ENCODE measurements at regions not wholly inside any gene's neighbourhood (a gene's known extent, or its start where the extent isn't known, plus 50 kb on each side); places are given as distances from the start of the nearest gene placed in this dataset.

- DNase-seq: no peak
Observed at GRCh38 chr2:173783382-173783781, 181.8 kb downstream of the SP3 start.

GRCh38 chr2:173785813-173786212, 179.4 kb downstream of the SP3 start:
- no peak for DNase-seq

- no peak for DNase-seq
Observed at GRCh38 chr2:173791502-173791901, 173.7 kb downstream of the SP3 start.

GRCh38 chr2:173792166-173792565, 173.0 kb downstream of the SP3 start:
- DNase-seq: no peak

GRCh38 chr2:173792741-173793140, 172.4 kb downstream of the SP3 start:
- DNase-seq: no peak

GRCh38 chr2:173793709-173794565, 171.2 kb downstream of the SP3 start:
- no peak for DNase-seq

- DNase-seq: no peak
Observed at GRCh38 chr2:173797586-173798263, 167.4 kb downstream of the SP3 start.

GRCh38 chr2:173802518-173802917, 162.7 kb downstream of the SP3 start:
- DNase-seq: no peak

GRCh38 chr2:173803449-173803848, 161.7 kb downstream of the SP3 start:
- no peak for DNase-seq

- DNase-seq: no peak
Observed at GRCh38 chr2:173806761-173807160, 158.4 kb downstream of the SP3 start.

- DNase-seq: no peak
Observed at GRCh38 chr2:173808718-173809117, 156.5 kb downstream of the SP3 start.

- DNase-seq: no peak
Observed at GRCh38 chr2:173812321-173812720, 152.9 kb downstream of the SP3 start.

- no peak for DNase-seq
Observed at GRCh38 chr2:173814306-173814705, 150.9 kb downstream of the SP3 start.

- no peak for DNase-seq
Observed at GRCh38 chr2:173815772-173816171, 149.4 kb downstream of the SP3 start.

GRCh38 chr2:173817582-173817981, 147.6 kb downstream of the SP3 start:
- DNase-seq: no peak

- DNase-seq: no peak
Observed at GRCh38 chr2:173818285-173818684, 146.9 kb downstream of the SP3 start.

GRCh38 chr2:173819852-173820251, 145.3 kb downstream of the SP3 start:
- DNase-seq: no peak

GRCh38 chr2:173821451-173821850, 143.7 kb downstream of the SP3 start:
- no peak for DNase-seq

- DNase-seq: no peak
Observed at GRCh38 chr2:173822889-173823542, 142.2 kb downstream of the SP3 start.

- DNase-seq: no peak
Observed at GRCh38 chr2:173823543-173823939, 141.6 kb downstream of the SP3 start.

- DNase-seq: peak; percentile 77
Observed at GRCh38 chr2:173828189-173829142, 136.7 kb downstream of the SP3 start.

GRCh38 chr2:173829727-173830126, 135.4 kb downstream of the SP3 start:
- no peak for DNase-seq

GRCh38 chr2:173830170-173830569, 135.0 kb downstream of the SP3 start:
- no peak for DNase-seq

Measured in fibroblast of skin of right quadriceps (primary cell).